Activated naive CD8-positive, alpha-beta T cell treated with anti-CD3 and anti-CD28 coated beads, Interleukin-2, amount 50 U/mL, for 24 hours (primary cell): ENCODE measurements at regions not wholly inside any gene's neighbourhood (a gene's known extent, or its start where the extent isn't known, plus 50 kb on each side); places are given as distances from the start of the nearest gene placed in this dataset.

Source experiments
- ATAC-seq: fragments of 150-1000 bp; cut with Tn5 transposase; one replicate; pipeline ENCODE4 v1.10.0; 2021
- DNase-seq: peaks from one replicate; pipeline ENCODE4 v3.0.0; 2021
- H3K27ac Mint-ChIP-seq: one replicate; pipeline ENCODE4 v1.8.0; 2021; ENCODE audit warnings: mild to moderate bottlenecking, mixed read lengths
- H3K27me3 Mint-ChIP-seq: one replicate; pipeline ENCODE4 v1.8.0; 2021; ENCODE audit warnings: mixed read lengths
- H3K36me3 Mint-ChIP-seq: one replicate; pipeline ENCODE4 v1.8.0; 2021; ENCODE audit warnings: low read depth, mixed read lengths
- H3K4me1 Mint-ChIP-seq: one replicate; pipeline ENCODE4 v1.8.0; 2021; ENCODE audit warnings: mixed read lengths
- H3K4me3 Mint-ChIP-seq: one replicate; pipeline ENCODE4 v1.8.0; 2021; ENCODE audit warnings: mild to moderate bottlenecking, moderate library complexity, mixed read lengths
- H3K9me3 Mint-ChIP-seq: one replicate; pipeline ENCODE4 v1.8.0; 2021; ENCODE audit warnings: mixed read lengths

- no peaks in the 10 kb centered on the region for H3K9me3 Mint-ChIP-seq
- no peak for ATAC-seq
- no peaks in the 10 kb centered on the region for H3K4me1 Mint-ChIP-seq
- DNase-seq, result no peak
- H3K36me3 Mint-ChIP-seq, result no peaks in the 10 kb centered on the region
- H3K27ac Mint-ChIP-seq, result no peak overlapping the region
- H3K4me3 Mint-ChIP-seq, result no peak overlapping the region
- peaks cover 17% of the 10 kb centered on the region for H3K27me3 Mint-ChIP-seq
These were observed 268.2 kb upstream of the UMPS start for GRCh38 chr3:124461838-124462632.

- no peaks in the 10 kb centered on the region for H3K36me3 Mint-ChIP-seq
- ATAC-seq (no peak), DNase-seq (no peak)
- H3K4me3 Mint-ChIP-seq, result no peak overlapping the region
- no peaks in the 10 kb centered on the region for H3K9me3 Mint-ChIP-seq
- H3K27me3 Mint-ChIP-seq, result peaks cover 22% of the 10 kb centered on the region
- H3K27ac Mint-ChIP-seq, result no peak overlapping the region
- no peaks in the 10 kb centered on the region for H3K4me1 Mint-ChIP-seq
These were observed 267.0 kb upstream of the UMPS start for GRCh38 chr3:124463234-124463633.

- Mint-ChIP-seq H3K4me1 (no peaks in the 10 kb centered on the region), H3K9me3 (no peaks in the 10 kb centered on the region), H3K27me3 (peaks cover 19% of the 10 kb centered on the region), H3K4me3 (no peak overlapping the region), H3K27ac (no peak overlapping the region), H3K36me3 (no peaks in the 10 kb centered on the region)
- DNase-seq, result peak; percentile 44
- peak; percentile 49 for ATAC-seq
These were observed 262.0 kb upstream of the UMPS start for GRCh38 chr3:124467980-124468902.

GRCh38 chr3:124469555-124469954 is 260.7 kb upstream of the UMPS start:
- H3K36me3 Mint-ChIP-seq, result no peaks in the 10 kb centered on the region
- H3K27me3 Mint-ChIP-seq, result peaks cover 19% of the 10 kb centered on the region
- H3K4me1 Mint-ChIP-seq, result no peaks in the 10 kb centered on the region
- no peak overlapping the region for H3K27ac Mint-ChIP-seq
- DNase-seq (no peak), ATAC-seq (no peak)
- H3K4me3 Mint-ChIP-seq, result no peak overlapping the region
- H3K9me3 Mint-ChIP-seq, result no peaks in the 10 kb centered on the region

GRCh38 chr3:124478830-124479229 is 251.4 kb upstream of the UMPS start:
- H3K27me3 Mint-ChIP-seq, result peaks cover 20% of the 10 kb centered on the region
- no peaks in the 10 kb centered on the region for H3K9me3 Mint-ChIP-seq
- ATAC-seq, result no peak

GRCh38 chr3:124483915-124484470 is 246.3 kb upstream of the UMPS start:
- H3K4me3 Mint-ChIP-seq, result no peak overlapping the region
- no peak overlapping the region for H3K27ac Mint-ChIP-seq
- H3K4me1 Mint-ChIP-seq, result no peaks in the 10 kb centered on the region
- ATAC-seq, result no peak
- H3K36me3 Mint-ChIP-seq, result no peaks in the 10 kb centered on the region
- no peak for DNase-seq
- H3K9me3 Mint-ChIP-seq, result no peaks in the 10 kb centered on the region
- H3K27me3 Mint-ChIP-seq, result peaks cover 22% of the 10 kb centered on the region

More at GRCh38 chr3:124478830-124479229, 251.4 kb upstream of the UMPS start:
- no peaks in the 10 kb centered on the region for H3K4me1 Mint-ChIP-seq
- no peaks in the 10 kb centered on the region for H3K36me3 Mint-ChIP-seq
- DNase-seq, result no peak
- no peak overlapping the region for H3K4me3 Mint-ChIP-seq
- no peak overlapping the region for H3K27ac Mint-ChIP-seq

- Mint-ChIP-seq H3K27me3 (peaks cover 24% of the 10 kb centered on the region), H3K9me3 (no peaks in the 10 kb centered on the region), H3K4me3 (no peak overlapping the region), H3K36me3 (no peaks in the 10 kb centered on the region), H3K4me1 (no peaks in the 10 kb centered on the region), H3K27ac (no peak overlapping the region)
- DNase-seq (no peak), ATAC-seq (no peak)
These were observed 243.9 kb upstream of the UMPS start for GRCh38 chr3:124486324-124486723.

GRCh38 chr3:124489506-124489905 is 240.7 kb upstream of the UMPS start:
- H3K9me3 Mint-ChIP-seq, result no peaks in the 10 kb centered on the region
- DNase-seq (no peak), ATAC-seq (no peak)
- H3K27ac Mint-ChIP-seq, result no peak overlapping the region
- H3K27me3 Mint-ChIP-seq, result peaks cover 8% of the 10 kb centered on the region
- no peaks in the 10 kb centered on the region for H3K36me3 Mint-ChIP-seq
- H3K4me1 Mint-ChIP-seq, result no peaks in the 10 kb centered on the region
- H3K4me3 Mint-ChIP-seq, result no peak overlapping the region

- Mint-ChIP-seq H3K27ac (no peak overlapping the region), H3K9me3 (no peaks in the 10 kb centered on the region), H3K36me3 (no peaks in the 10 kb centered on the region), H3K4me3 (no peak overlapping the region), H3K27me3 (peaks cover 5% of the 10 kb centered on the region), H3K4me1 (no peaks in the 10 kb centered on the region)
- DNase-seq (no peak), ATAC-seq (no peak)
These were observed 239.2 kb upstream of the UMPS start for GRCh38 chr3:124491098-124491497.

GRCh38 chr3:124491875-124492274 is 238.4 kb upstream of the UMPS start:
- DNase-seq, result no peak
- Mint-ChIP-seq H3K9me3 (no peaks in the 10 kb centered on the region), H3K27ac (no peak overlapping the region), H3K4me3 (no peak overlapping the region), H3K27me3 (peaks cover 5% of the 10 kb centered on the region), H3K36me3 (no peaks in the 10 kb centered on the region), H3K4me1 (no peaks in the 10 kb centered on the region)
- no peak for ATAC-seq

- Mint-ChIP-seq H3K36me3 (no peaks in the 10 kb centered on the region), H3K27me3 (peaks cover 5% of the 10 kb centered on the region), H3K4me3 (no peak overlapping the region), H3K27ac (no peak overlapping the region), H3K4me1 (no peaks in the 10 kb centered on the region), H3K9me3 (no peaks in the 10 kb centered on the region)
- DNase-seq, result peak; percentile 15
- ATAC-seq, result peak; percentile 65
These were observed 237.4 kb upstream of the UMPS start for GRCh38 chr3:124492824-124493223.

- Mint-ChIP-seq H3K4me1 (no peaks in the 10 kb centered on the region), H3K4me3 (no peak overlapping the region), H3K9me3 (no peaks in the 10 kb centered on the region), H3K27ac (no peak overlapping the region), H3K27me3 (peaks cover 2% of the 10 kb centered on the region), H3K36me3 (no peaks in the 10 kb centered on the region)
- DNase-seq (no peak), ATAC-seq (no peak)
These were observed 234.2 kb upstream of the UMPS start for GRCh38 chr3:124496061-124496460.

- H3K36me3 Mint-ChIP-seq, result no peaks in the 10 kb centered on the region
- no peaks in the 10 kb centered on the region for H3K9me3 Mint-ChIP-seq
- H3K27me3 Mint-ChIP-seq, result peaks cover 8% of the 10 kb centered on the region
- no peak overlapping the region for H3K27ac Mint-ChIP-seq
- ATAC-seq (no peak), DNase-seq (no peak)
- no peaks in the 10 kb centered on the region for H3K4me1 Mint-ChIP-seq
- H3K4me3 Mint-ChIP-seq, result no peak overlapping the region
These were observed 232.8 kb upstream of the UMPS start for GRCh38 chr3:124497487-124497886.

GRCh38 chr3:124498891-124499290 is 231.4 kb upstream of the UMPS start:
- no peak overlapping the region for H3K4me3 Mint-ChIP-seq
- no peak overlapping the region for H3K27ac Mint-ChIP-seq
- no peaks in the 10 kb centered on the region for H3K36me3 Mint-ChIP-seq
- H3K4me1 Mint-ChIP-seq, result no peaks in the 10 kb centered on the region
- no peak for ATAC-seq
- peaks cover 14% of the 10 kb centered on the region for H3K27me3 Mint-ChIP-seq
- DNase-seq, result no peak
- no peaks in the 10 kb centered on the region for H3K9me3 Mint-ChIP-seq
